OCI-LY3 (cell line): ENCODE measurements at regions not wholly inside any gene's neighbourhood (a gene's known extent, or its start where the extent isn't known, plus 50 kb on each side); places are given as distances from the start of the nearest gene placed in this dataset.

Source experiments
- CTCF ChIP-seq: fragments of 200-600, 300-600 bp; sonication (generic); IDR thresholded peaks from 2 replicates; pipeline ENCODE4 v1.5.1; 2014; ENCODE audit warnings: antibody characterized with exemption, low read length, low read depth
- EZH2phosphoT487 ChIP-seq: fragments of 200-600 bp; shearing (Covaris generic); IDR thresholded peaks from 2 replicates; pipeline ENCODE4 v1.6.1; 2018; ENCODE audit warnings: antibody characterized with exemption, mixed run types, low read depth

- TF ChIP-seq CTCF (no peak), EZH2phosphoT487 (no peak)
Observed at GRCh38 chr12:11500861-11501230, 105.5 kb upstream of the PRB2 start.
